ENCODE measurements at regions not wholly inside any gene's neighbourhood (a gene's known extent, or its start where the extent isn't known, plus 50 kb on each side); places are given as distances from the start of the nearest gene placed in this dataset.

- TF ChIP-seq EZH2 (IDR thresholded peaks at IDR 0.05; ENCODE audit: borderline replicate concordance, insufficient read depth, low read length, poor library complexity, severe bottlenecking) (no peak), CTCF (IDR thresholded peaks at IDR 0.05; ENCODE audit: poor library complexity, severe bottlenecking) (no peak), POLR2AphosphoS5 (IDR thresholded peaks at IDR 0.05) (no peak), TAF1 (IDR thresholded peaks at IDR 0.05; ENCODE audit: low read depth) (no peak), MXI1 (conservative IDR thresholded peaks at IDR 0.05; ENCODE audit: poor library complexity, severe bottlenecking) (no peak), RAD21 (conservative IDR thresholded peaks at IDR 0.05) (no peak), REST (IDR thresholded peaks at IDR 0.05; ENCODE audit: borderline replicate concordance) (no peak), EP300 (conservative IDR thresholded peaks at IDR 0.05; ENCODE audit: poor library complexity, severe bottlenecking) (no peak), SMC3 (conservative IDR thresholded peaks at IDR 0.05; ENCODE audit: poor library complexity) (no peak)
Measured at GRCh38 chr6:93992976-93993375, 573.6 kb upstream of the EPHA7 start.

Data from neural cell (in vitro differentiated cells).